Esophagus muscularis mucosa (tissue), 4 donors: ENCODE measurements at regions not wholly inside any gene's neighbourhood (a gene's known extent, or its start where the extent isn't known, plus 50 kb on each side); places are given as distances from the start of the nearest gene placed in this dataset.

Experiments used
- CTCF ChIP-seq, 3 experiments: fragments of 200-600 bp in 2 of 3; fragments of 450-650 bp in 1 of 3; sonication (generic) in 2 of 3; IDR thresholded peaks; one replicate each; pipeline ENCODE4 v1.5.1; 2017 to 2019; ENCODE audit warnings: antibody characterized with exemption in 3 of 3, mild to moderate bottlenecking in 2 of 3, moderate library complexity in 1 of 3
- EP300 ChIP-seq: sonication (generic); formaldehyde crosslinking; IDR thresholded peaks from one replicate; pipeline ENCODE4 v1.6.1; 2017; ENCODE audit warnings: antibody characterized with exemption
- POLR2A ChIP-seq: fragments of 450-650 bp; IDR thresholded peaks from one replicate; pipeline ENCODE4 v1.6.1; 2017; ENCODE audit warnings: antibody characterized with exemption, moderate library complexity, mild to moderate bottlenecking, low read depth
- POLR2AphosphoS5 ChIP-seq, 2 donors: sonication (generic); formaldehyde crosslinking; IDR thresholded peaks; one replicate each; pipeline ENCODE4 v1.6.1; 2017; ENCODE audit warnings: antibody characterized with exemption in 2 of 2

- TF ChIP-seq POLR2A (no peak), POLR2AphosphoS5 (IDR thresholded peaks at IDR 0.05) (no peak), CTCF (IDR thresholded peaks at IDR 0.05) (no peak), EP300 (no peak)
Measured at GRCh38 chr7:152504816-152505215, 69.0 kb upstream of the KMT2C start.
